ENCODE measurements at regions not wholly inside any gene's neighbourhood (a gene's known extent, or its start where the extent isn't known, plus 50 kb on each side); places are given as distances from the start of the nearest gene placed in this dataset.

DNA sequence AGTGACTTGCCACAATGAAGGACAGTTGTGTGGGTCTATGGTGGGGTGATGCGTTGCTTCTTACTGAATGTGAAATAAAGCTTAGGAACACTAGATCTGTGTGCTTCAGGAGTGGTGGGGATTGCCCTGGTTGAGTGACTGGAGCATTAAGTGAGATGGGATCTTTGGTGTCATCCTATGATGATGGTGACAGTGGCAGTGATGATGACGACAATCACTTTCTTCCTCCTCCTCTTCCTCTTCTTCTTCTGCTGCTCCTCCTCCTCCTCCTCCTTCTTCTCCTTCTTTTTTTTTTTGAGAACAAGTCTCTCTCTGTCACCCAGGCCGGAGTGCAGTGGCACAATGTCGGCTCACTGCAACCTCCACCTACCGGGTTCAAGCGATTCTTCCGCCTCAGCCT is 396.8 kb downstream of the SEC14L1 start (continued):
- TF ChIP-seq SRSF1 (IDR thresholded peaks at IDR 0.05; ENCODE audit: low read depth, low read length) (no peak), GATAD2B (IDR thresholded peaks at IDR 0.05; ENCODE audit: borderline replicate concordance) (no peak)

DNA sequence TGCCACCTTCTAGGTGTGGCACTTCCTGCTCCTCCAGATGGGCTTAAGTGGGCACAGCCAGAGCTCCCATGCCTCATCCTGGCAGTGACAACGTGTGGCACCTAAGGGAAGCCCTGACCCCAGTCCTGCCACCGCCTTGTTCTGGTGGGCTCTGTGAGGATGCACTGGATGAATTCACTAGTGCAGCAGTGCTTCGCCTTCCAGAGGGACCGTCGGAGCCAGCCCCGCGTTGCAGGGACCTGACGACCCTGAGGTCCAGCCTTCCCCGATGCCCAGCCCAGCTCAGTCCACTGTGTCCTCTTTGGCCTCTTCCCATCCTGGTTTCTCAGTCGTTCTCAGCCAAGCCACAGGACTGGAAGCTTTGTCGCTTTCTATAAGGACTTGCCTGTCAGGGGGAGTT is 399.8 kb downstream of the SEC14L1 start:
- TF ChIP-seq PHF21A (IDR thresholded peaks at IDR 0.05; ENCODE audit: borderline replicate concordance, low read depth) = no peak
- no peak for TF ChIP-seq WHSC1 (IDR thresholded peaks at IDR 0.05; ENCODE audit: low read length)
- no peak for TF ChIP-seq NR2F6 (CRISPR knock-in tag; IDR thresholded peaks at IDR 0.05)
- Histone ChIP-seq H3K4me2 (ENCODE audit: insufficient read depth, low read length) (no peak overlapping the region), H2AFZ (ENCODE audit: low read depth, low read length) (no peak overlapping the region), H3K9ac (ENCODE audit: insufficient read depth in 1 of 2, low read depth in 2 of 2, low read length in 2 of 2) (no peak overlapping the region), H3K9me1 (ENCODE audit: control insufficient read depth, insufficient read depth, low read length) (no peaks in the 10 kb centered on the region), H3K27ac (ENCODE audit: extremely low read depth, low read depth, low read length) (no peak overlapping the region), H3K4me3 (no peak overlapping the region), H3K9me3 (replicated peaks; ENCODE audit: control insufficient read depth, insufficient read depth, low read depth, low read length) (no peaks in the 10 kb centered on the region), H3K79me2 (ENCODE audit: control insufficient read depth, insufficient read depth, low read length) (no peaks in the 10 kb centered on the region), H3K4me1 (replicated peaks in 1 of 2; ENCODE audit: control insufficient read depth in 2 of 2, insufficient read depth in 2 of 2, low read length in 2 of 2) (peaks cover 0 to 11% of the 10 kb centered on the region in 2 experiments; a peak in 3 of 5 replicates), H3K27me3 (ENCODE audit: control insufficient read depth in 2 of 2, insufficient read depth in 2 of 2, low read length in 2 of 2) (peaks cover 40 to 55% of the 10 kb centered on the region in 2 experiments; a peak in 4 of 5 replicates), H3K36me3 (ENCODE audit: control insufficient read depth, insufficient read depth, low read length) (no peaks in the 10 kb centered on the region), H4K20me1 (replicated peaks; ENCODE audit: control insufficient read depth, insufficient read depth, low read length) (peaks cover 13% of the 10 kb centered on the region)
- ATAC-seq (no peak), DNase-seq (ENCODE audit: extremely low read depth in 1 of 4, low spot score in 3 of 4) (no peak), FAIRE-seq (no peak)
- ChIA-PET CTCF (ENCODE audit: low intra/inter-chr PET ratio) (no interaction called here), POLR2A (interaction anchor here (0.6 to 0.7 kb wide), 2 partner anchors 11 to 823 kb away, joined by 3 to 4 read pairs; no protein-coding TSS in a partner anchor)
- in situ Hi-C loops (cut with MboI) = loop anchor here (10.0 kb wide), 1 partner anchor 474 kb away; no protein-coding TSS in a partner anchor
- intact Hi-C loops (cut with micrococcal nuclease) = no loop called here
- 17% methylated on average over 11 of the region's 11 CpGs for WGBS (ENCODE audit: insufficient coverage, low coverage, missing lambda C conversion rate)
- no TSS peak for BruUV-seq (replicated peaks)

- no peaks in the 10 kb centered on the region for H3K36me3 ChIP-seq (ENCODE audit: control insufficient read depth, insufficient read depth, low read length)
- intact Hi-C loops (cut with micrococcal nuclease) = no loop called here
- H3K27me3 ChIP-seq (ENCODE audit: control insufficient read depth in 2 of 2, insufficient read depth in 2 of 2, low read length in 2 of 2) = peaks cover 43 to 58% of the 10 kb centered on the region in 2 experiments; a peak in 4 of 5 replicates
- WGBS (ENCODE audit: insufficient coverage, low coverage, missing lambda C conversion rate) = 19% methylated on average over 15 of the region's 15 CpGs
- no peaks in the 10 kb centered on the region for H3K9me3 ChIP-seq (replicated peaks; ENCODE audit: control insufficient read depth, insufficient read depth, low read depth, low read length)
- H3K9me1 ChIP-seq (ENCODE audit: control insufficient read depth, insufficient read depth, low read length) = no peaks in the 10 kb centered on the region
- DNase-seq (ENCODE audit: extremely low read depth in 1 of 4, low spot score in 3 of 4) = no peak
- in situ Hi-C loops (cut with MboI) = loop anchor here (10.0 kb wide), 1 partner anchor 474 kb away; no protein-coding TSS in a partner anchor
- no peak overlapping the region for H3K27ac ChIP-seq (ENCODE audit: extremely low read depth, low read depth, low read length)
- ChIA-PET POLR2A (no interaction called here), CTCF (ENCODE audit: low intra/inter-chr PET ratio) (no interaction called here)
- H4K20me1 ChIP-seq (replicated peaks; ENCODE audit: control insufficient read depth, insufficient read depth, low read length) = peaks cover 13% of the 10 kb centered on the region
- H2AFZ ChIP-seq (ENCODE audit: low read depth, low read length) = no peak overlapping the region
- FAIRE-seq = no peak
- no peak overlapping the region for H3K4me3 ChIP-seq
- H3K79me2 ChIP-seq (ENCODE audit: control insufficient read depth, insufficient read depth, low read length) = no peaks in the 10 kb centered on the region
- no peak overlapping the region for H3K9ac ChIP-seq (ENCODE audit: insufficient read depth in 1 of 2, low read depth in 2 of 2, low read length in 2 of 2)
- no peak for TF ChIP-seq RHOXF2B (CRISPR knock-in tag; conservative IDR thresholded peaks at IDR 0.05)
- TF ChIP-seq, protein P1, sequence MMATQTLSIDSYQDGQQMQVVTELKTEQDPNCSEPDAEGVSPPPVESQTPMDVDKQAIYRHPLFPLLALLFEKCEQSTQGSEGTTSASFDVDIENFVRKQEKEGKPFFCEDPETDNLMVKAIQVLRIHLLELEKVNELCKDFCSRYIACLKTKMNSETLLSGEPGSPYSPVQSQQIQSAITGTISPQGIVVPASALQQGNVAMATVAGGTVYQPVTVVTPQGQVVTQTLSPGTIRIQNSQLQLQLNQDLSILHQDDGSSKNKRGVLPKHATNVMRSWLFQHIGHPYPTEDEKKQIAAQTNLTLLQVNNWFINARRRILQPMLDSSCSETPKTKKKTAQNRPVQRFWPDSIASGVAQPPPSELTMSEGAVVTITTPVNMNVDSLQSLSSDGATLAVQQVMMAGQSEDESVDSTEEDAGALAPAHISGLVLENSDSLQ (IDR thresholded peaks at IDR 0.05) = no peak
- H3K4me2 ChIP-seq (ENCODE audit: insufficient read depth, low read length) = no peak overlapping the region
- ATAC-seq = no peak
- peaks cover 0 to 11% of the 10 kb centered on the region in 2 experiments; a peak in 3 of 5 replicates for H3K4me1 ChIP-seq (replicated peaks in 1 of 2; ENCODE audit: control insufficient read depth in 2 of 2, insufficient read depth in 2 of 2, low read length in 2 of 2)
- BruUV-seq (replicated peaks) = no TSS peak
Observed at GRCh38 chr17:77540975-77541374, 400.2 kb downstream of the SEC14L1 start.
